Right ventricle myocardium superior (tissue), 1 donor: ENCODE measurements at regions not wholly inside any gene's neighbourhood (a gene's known extent, or its start where the extent isn't known, plus 50 kb on each side); places are given as distances from the start of the nearest gene placed in this dataset.

ENCODE experiments used
- ATAC-seq: fragments of 200-7000 bp; cut with Tn5 transposase; one replicate; pipeline ENCODE4 v1.9.1; 2020; ENCODE audit warnings: mild to moderate bottlenecking; ENCODE audit not compliant: poor library complexity
- DNase-seq: peaks from one replicate; pipeline ENCODE4 v3.0.0-alpha.2; 2020
- intact Hi-C: fragments of 100-400 bp; cut with DNase I; formaldehyde crosslinking; loops from one replicate; pipeline ENCODE4 v1.11.2; 2022
- donor health status: DM: no; HTN: yes; CAD: no; lungs with severe emphysema.

DNA sequence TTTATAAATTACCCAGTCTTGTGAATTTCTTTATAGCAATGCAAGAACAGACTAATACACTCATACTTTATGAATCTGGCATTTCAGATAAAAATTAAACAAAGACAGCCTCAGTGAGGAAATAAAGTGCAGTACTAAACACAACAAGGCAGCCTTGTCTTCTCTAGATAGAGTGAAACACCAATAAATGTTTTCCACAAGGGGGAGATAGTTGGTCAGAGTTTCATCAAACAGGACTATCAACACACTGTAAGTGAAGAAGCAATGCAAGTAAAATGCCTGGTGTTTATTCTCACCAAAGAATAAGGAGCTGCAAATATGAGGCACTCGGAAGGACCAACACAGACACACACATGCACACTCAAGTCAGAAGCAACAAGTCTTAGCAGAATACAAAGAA, 62.8 kb downstream of the FAM9B start:
- intact Hi-C loops = no loop called here
- DNase-seq (no peak), ATAC-seq (no peak)

DNA sequence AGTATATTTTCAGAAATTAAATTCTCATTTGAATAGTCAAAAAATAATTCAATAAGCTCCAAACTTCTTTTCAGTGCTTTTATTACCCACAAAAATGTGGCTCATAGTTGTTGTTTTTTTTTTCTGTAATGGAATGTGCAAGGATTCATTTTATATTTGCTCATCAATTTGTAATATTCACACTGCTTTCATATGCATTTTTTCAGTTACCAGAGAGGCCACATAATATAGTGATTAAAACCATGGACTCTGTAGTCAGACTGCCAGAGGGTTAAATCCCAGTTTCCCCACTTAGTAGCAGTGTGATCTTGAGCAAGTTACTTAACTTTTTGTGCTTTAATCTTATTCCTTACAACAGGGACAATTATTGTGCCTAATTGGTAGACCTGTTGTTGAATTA, 64.5 kb downstream of the FAM9B start:
- DNase-seq (no peak), ATAC-seq (no peak)
- intact Hi-C loops = no loop called here

GRCh38 chrX:8967461-8967860, 66.5 kb downstream of the FAM9B start:
- no peak for DNase-seq
- intact Hi-C loops = no loop called here

GRCh38 chrX:8960957-8961468, 72.9 kb downstream of the FAM9B start:
- intact Hi-C loops = no loop called here
- DNase-seq = no peak
- no peak for ATAC-seq

More at GRCh38 chrX:8967461-8967860, 66.5 kb downstream of the FAM9B start:
- ATAC-seq = no peak

DNA sequence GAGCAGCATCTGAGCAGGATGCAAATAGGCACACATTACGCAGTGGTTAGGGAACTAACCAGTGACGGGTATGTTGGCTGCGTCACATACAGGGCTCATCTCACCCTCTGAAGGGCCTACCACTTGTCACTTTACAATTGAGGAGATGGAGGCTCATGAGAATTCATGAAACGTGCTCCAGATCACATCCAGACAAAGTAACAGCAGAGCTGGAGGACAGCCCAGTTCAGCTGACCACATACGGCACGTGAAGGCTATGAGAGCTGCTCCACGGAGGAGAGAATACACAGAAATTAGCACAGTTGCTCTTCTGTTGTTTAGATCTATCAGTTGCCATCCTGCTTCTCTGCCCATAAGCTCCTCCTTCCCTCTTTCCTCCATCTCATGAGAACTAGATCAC, 78.4 kb downstream of the FAM9B start:
- intact Hi-C loops = no loop called here
- ATAC-seq (no peak), DNase-seq (no peak)

- DNase-seq (no peak), ATAC-seq (no peak)
- intact Hi-C loops = no loop called here
These were observed 87.4 kb downstream of the FAM9B start for GRCh38 chrX:8946563-8946962.

GRCh38 chrX:8939322-8939721, 94.6 kb downstream of the FAM9B start:
- no peak for DNase-seq
- ATAC-seq = no peak
- intact Hi-C loops = no loop called here

- no peak for DNase-seq
- ATAC-seq = no peak
- intact Hi-C loops = no loop called here
These were observed 106.2 kb downstream of the FAM9B start for GRCh38 chrX:8927701-8928100.

DNA sequence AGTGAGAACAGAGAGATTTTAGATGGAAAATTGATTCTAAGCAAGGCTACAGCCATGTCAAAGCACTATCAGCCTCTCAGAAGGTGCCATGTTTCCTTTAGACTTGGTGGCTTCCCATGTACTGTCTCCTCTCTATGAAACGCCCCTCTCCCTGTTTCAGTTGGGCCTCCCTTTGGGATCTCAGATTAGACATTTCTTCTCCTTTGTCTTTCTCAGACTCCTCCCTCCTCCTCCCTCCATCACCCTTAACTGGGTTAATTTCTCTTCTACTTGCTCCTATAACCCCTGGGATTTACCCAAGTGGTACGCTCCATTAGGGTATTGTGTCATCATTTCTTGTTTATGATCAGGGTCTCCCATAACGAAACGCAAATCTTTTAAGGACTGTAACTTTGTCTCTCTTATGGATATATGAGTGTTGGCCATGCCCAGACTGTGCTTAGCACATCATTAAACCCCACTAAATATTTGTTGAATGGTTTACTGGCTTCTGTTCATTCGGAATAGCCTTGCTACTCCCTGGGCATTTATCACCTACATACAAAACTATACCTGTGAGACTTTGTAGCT, 106.8 kb downstream of the FAM9B start:
- intact Hi-C loops = no loop called here
- DNase-seq = no peak
- ATAC-seq = no peak

- DNase-seq (no peak), ATAC-seq (no peak)
- intact Hi-C loops = no loop called here
These were observed 112.3 kb downstream of the FAM9B start for GRCh38 chrX:8921615-8922014.

DNA sequence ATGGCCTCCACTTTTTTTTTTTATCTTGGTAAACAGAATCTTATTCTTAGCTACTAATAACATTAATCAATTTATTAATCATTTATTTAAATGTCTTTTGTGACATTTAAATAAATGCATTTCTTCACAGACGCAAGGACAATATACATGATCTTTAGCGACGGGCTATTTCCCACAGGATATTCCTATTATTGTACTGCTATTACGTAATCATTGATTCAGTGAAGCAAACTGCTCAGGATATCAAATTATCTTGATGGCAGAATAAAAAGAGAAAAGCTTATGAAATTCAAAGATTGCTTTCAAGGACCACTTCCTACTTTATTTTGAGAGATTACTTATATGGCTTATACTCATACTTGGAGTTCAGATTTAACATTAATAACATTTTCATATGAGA, 114.1 kb downstream of the FAM9B start:
- DNase-seq (no peak), ATAC-seq (no peak)
- intact Hi-C loops = no loop called here

GRCh38 chrX:8916697-8917096, 115.5 kb upstream of the FAM9A start:
- intact Hi-C loops = no loop called here
- no peak for ATAC-seq
- no peak for DNase-seq

DNA sequence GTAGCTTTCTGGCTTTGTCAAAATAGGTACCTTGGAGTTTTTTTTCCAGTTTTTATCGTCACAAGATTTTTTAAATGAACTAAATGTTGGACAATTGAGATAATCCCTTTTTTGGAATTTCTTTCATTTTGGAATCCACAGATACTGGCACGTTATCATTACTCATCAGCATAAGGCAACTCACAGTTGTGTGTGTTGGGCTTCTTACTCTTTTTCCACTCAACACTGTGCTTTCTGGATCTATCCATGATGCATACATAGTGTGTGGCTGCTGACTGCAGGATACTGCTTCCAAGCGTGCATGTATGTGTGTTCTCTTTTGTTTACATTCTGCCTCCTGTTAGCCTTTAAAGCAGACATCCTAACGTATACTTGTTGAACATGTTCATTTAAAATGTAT, 113.5 kb upstream of the FAM9A start:
- ATAC-seq = no peak
- no peak for DNase-seq
- intact Hi-C loops = no loop called here

GRCh38 chrX:8913655-8914409, 112.6 kb upstream of the FAM9A start:
- ATAC-seq (peak; percentile 93), DNase-seq (peak; percentile 48)
- intact Hi-C loops = no loop called here

DNA sequence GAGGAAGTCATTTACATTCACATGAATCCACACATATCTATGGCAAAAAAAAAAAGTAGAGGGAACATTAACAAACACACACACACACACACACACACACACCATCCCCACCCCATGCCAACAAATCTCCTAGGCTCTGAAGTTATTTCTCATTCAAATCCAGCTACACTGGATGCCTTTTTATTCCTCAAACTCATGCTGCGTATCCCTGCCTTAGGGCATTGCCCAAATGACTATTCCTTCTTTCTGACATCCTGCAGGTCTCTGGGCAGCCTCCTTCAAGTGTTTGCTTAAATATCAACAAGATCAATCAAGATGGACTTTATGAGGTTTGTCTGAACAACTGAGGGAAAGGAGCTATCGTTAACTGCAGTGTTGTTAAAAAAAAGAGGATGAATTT, 106.5 kb upstream of the FAM9A start:
- DNase-seq (no peak), ATAC-seq (no peak)
- intact Hi-C loops = no loop called here

GRCh38 chrX:8906299-8906938, 105.2 kb upstream of the FAM9A start:
- intact Hi-C loops = no loop called here
- DNase-seq = no peak
- ATAC-seq = no peak

DNA sequence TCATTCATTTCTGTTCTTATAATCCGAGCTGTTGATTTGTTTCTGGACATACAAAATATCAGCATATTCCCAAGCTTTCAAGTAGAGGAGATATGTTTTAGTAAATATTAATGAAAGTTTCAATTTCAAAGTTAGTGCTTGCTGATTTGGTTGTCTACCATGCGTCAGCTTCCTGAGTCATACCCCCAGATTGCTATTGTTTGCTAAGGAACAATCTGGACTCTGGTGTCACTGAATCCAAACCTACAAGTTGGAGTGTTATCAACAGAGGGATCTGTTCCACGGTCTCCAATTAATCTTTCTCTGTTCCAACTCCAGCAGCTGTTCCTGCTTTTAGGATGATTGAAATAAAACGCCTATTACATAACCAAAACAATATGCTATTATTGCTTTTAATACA, 96.1 kb upstream of the FAM9A start:
- intact Hi-C loops = no loop called here
- no peak for DNase-seq
- ATAC-seq = no peak

DNA sequence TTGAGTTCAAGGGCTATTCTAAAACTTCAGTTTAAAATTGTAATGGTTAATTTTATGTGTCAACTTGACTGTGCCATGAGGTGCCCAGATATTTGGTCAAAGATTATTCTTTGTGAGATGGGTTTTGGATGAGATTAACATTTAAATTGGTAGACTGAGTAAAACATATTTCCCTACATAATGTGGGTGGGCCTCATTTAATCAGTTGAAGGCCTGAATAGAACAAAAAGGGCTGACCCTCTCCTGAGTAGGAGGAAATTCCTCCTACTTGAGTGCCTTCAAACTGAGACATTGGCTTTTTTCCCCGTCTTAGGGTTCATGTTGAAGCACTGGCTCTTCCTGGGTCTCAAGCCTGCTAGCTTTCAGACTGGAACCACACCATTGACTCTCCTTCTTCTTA, 89.6 kb upstream of the FAM9A start:
- DNase-seq (no peak), ATAC-seq (no peak)
- intact Hi-C loops = no loop called here

GRCh38 chrX:8887004-8887403, 85.8 kb upstream of the FAM9A start:
- no peak for ATAC-seq

GRCh38 chrX:8879750-8880149, 78.6 kb upstream of the FAM9A start:
- DNase-seq = no peak
- intact Hi-C loops = no loop called here
- ATAC-seq = no peak

More at GRCh38 chrX:8887004-8887403, 85.8 kb upstream of the FAM9A start:
- no peak for DNase-seq
- intact Hi-C loops = no loop called here
